ENCODE measurements at regions not wholly inside any gene's neighbourhood (a gene's known extent, or its start where the extent isn't known, plus 50 kb on each side); places are given as distances from the start of the nearest gene placed in this dataset.

DNA sequence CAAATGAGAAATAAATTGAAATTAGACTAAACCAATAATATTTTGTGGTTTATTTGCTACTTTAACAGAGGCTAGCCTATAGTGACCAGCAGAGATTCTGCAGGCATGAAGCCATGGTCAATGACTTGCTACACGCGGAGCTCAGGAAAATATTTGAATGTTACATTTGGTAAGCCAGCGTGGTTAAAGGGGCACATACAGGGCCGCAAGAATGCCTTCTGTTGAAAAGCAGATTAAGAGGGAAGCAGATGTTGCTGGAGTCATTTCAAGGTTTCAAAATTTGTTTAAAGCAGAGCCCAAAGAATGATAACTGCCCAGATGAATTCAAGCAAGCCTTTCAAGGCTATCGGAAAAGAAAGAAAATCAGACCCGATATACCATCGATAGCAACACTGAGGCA lies 294.3 kb upstream of the MAN1A1 start:
- no peak overlapping the region for H3K14ac ChIP-seq (ENCODE audit: insufficient read depth, low read length)
- no peaks in the 10 kb centered on the region for H3K4me1 ChIP-seq (ENCODE audit: insufficient read depth, low read length)
- TF ChIP-seq, protein P1, sequence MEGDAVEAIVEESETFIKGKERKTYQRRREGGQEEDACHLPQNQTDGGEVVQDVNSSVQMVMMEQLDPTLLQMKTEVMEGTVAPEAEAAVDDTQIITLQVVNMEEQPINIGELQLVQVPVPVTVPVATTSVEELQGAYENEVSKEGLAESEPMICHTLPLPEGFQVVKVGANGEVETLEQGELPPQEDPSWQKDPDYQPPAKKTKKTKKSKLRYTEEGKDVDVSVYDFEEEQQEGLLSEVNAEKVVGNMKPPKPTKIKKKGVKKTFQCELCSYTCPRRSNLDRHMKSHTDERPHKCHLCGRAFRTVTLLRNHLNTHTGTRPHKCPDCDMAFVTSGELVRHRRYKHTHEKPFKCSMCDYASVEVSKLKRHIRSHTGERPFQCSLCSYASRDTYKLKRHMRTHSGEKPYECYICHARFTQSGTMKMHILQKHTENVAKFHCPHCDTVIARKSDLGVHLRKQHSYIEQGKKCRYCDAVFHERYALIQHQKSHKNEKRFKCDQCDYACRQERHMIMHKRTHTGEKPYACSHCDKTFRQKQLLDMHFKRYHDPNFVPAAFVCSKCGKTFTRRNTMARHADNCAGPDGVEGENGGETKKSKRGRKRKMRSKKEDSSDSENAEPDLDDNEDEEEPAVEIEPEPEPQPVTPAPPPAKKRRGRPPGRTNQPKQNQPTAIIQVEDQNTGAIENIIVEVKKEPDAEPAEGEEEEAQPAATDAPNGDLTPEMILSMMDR (conservative IDR thresholded peaks at IDR 0.05): no peak
- no CpG with 5 or more reads among the region's 7 CpGs for WGBS (ENCODE audit: extremely low coverage, insufficient read length, low lambda C conversion rate)
- no peak for DNase-seq
- Mint-ChIP-seq H3K4me3 (no peak overlapping the region), H3K9me3 (no peaks in the 10 kb centered on the region), H3K27ac (no peak overlapping the region), H3K27me3 (ENCODE audit: low read depth) (no peaks in the 10 kb centered on the region), H3K4me1 (no peaks in the 10 kb centered on the region), H3K36me3 (ENCODE audit: insufficient read depth in 1 of 3, low read depth in 3 of 3) (no peaks in the 10 kb centered on the region)
- H4K91ac ChIP-seq (ENCODE audit: insufficient read length, low read depth, low read length): no peak overlapping the region
- H4K20me1 ChIP-seq (ENCODE audit: control insufficient read depth, insufficient read depth, insufficient read length): no peaks in the 10 kb centered on the region
- H2AK5ac ChIP-seq (ENCODE audit: insufficient read length, low read length): no peak overlapping the region
- no peak overlapping the region for H3T11ph ChIP-seq (ENCODE audit: low read length)
- no peak overlapping the region for H3K27ac ChIP-seq (ENCODE audit: insufficient read length, low read depth, low read length)
- H3K79me2 ChIP-seq (ENCODE audit: insufficient read depth, low read length): no peaks in the 10 kb centered on the region
- H3K23ac ChIP-seq (ENCODE audit: insufficient read length, low read depth, low read length): no peak overlapping the region
- H4K8ac ChIP-seq (replicated peaks; ENCODE audit: insufficient read length, low read depth, low read length): no peak overlapping the region
- H3K9me3 ChIP-seq (ENCODE audit: control insufficient read depth, low read depth, low read length): no peaks in the 10 kb centered on the region
- no peak overlapping the region for H2BK15ac ChIP-seq (ENCODE audit: low read depth, low read length)
- H2BK12ac ChIP-seq (ENCODE audit: insufficient read length, low read depth, low read length): no peak overlapping the region
- H3K9ac ChIP-seq (ENCODE audit: extremely low read depth, insufficient read length, low read length): no peak overlapping the region
- H2BK5ac ChIP-seq (ENCODE audit: insufficient read length, low read length): no peak overlapping the region
- no peak overlapping the region for H3K18ac ChIP-seq (ENCODE audit: insufficient read length, low read depth, low read length)
- no peak overlapping the region for H2BK20ac ChIP-seq (ENCODE audit: low read depth, low read length, poor library complexity, severe bottlenecking)
- no peak overlapping the region for H2BK120ac ChIP-seq (ENCODE audit: low read depth, low read length, poor library complexity, severe bottlenecking)
- H3K56ac ChIP-seq (ENCODE audit: insufficient read length, low read depth, low read length): no peak overlapping the region
- no peak overlapping the region for H3K4me2 ChIP-seq (ENCODE audit: insufficient read depth, insufficient read length, low read length)
- no peak overlapping the region for H2AFZ ChIP-seq (ENCODE audit: low read length)
- H3K79me1 ChIP-seq (ENCODE audit: insufficient read depth, low read depth, low read length, poor library complexity, severe bottlenecking): no peaks in the 10 kb centered on the region
- H3K27me3 ChIP-seq (ENCODE audit: insufficient read depth, low read length): no peaks in the 10 kb centered on the region
- H3K23me2 ChIP-seq (ENCODE audit: insufficient read length, low read depth, low read length, poor library complexity, severe bottlenecking): no peaks in the 10 kb centered on the region
- H4K5ac ChIP-seq (ENCODE audit: insufficient read length, low read depth, low read length): no peak overlapping the region
- H3K4ac ChIP-seq (ENCODE audit: low read depth, low read length): no peak overlapping the region

Data from H9 (cell line).